Duodenal mucosa (tissue), 2 donors: ENCODE measurements at regions not wholly inside any gene's neighbourhood (a gene's known extent, or its start where the extent isn't known, plus 50 kb on each side); places are given as distances from the start of the nearest gene placed in this dataset.

Experiments used
- H3K27ac ChIP-seq: one replicate; pipeline ENCODE4 v1.7.0; 2013; ENCODE audit warnings: low read depth, low read length
- H3K27me3 ChIP-seq, 2 donors: one replicate each; pipeline ENCODE4 v1.7.0; 2013; ENCODE audit warnings: low read length in 2 of 2, control low read depth in 1 of 2; ENCODE audit not compliant: insufficient read depth in 2 of 2, control insufficient read depth in 1 of 2
- H3K36me3 ChIP-seq, 2 donors: one replicate each; pipeline ENCODE4 v1.7.0; 2013; ENCODE audit warnings: low read length in 2 of 2, control low read depth in 1 of 2; ENCODE audit not compliant: insufficient read depth in 2 of 2, control insufficient read depth in 1 of 2
- H3K4me1 ChIP-seq, 2 donors: one replicate each; pipeline ENCODE4 v1.7.0; 2013; ENCODE audit warnings: low read length in 2 of 2, control low read depth in 1 of 2; ENCODE audit not compliant: insufficient read depth in 2 of 2, control insufficient read depth in 1 of 2
- H3K4me3 ChIP-seq, 2 donors: one replicate each; pipeline ENCODE4 v1.7.0; 2013; ENCODE audit warnings: low read length in 2 of 2, low read depth in 1 of 2
- H3K9ac ChIP-seq, 2 donors: one replicate each; pipeline ENCODE4 v1.7.0; 2013; ENCODE audit warnings: low read length in 2 of 2, low read depth in 1 of 2
- H3K9me3 ChIP-seq, 2 donors: one replicate each; pipeline ENCODE4 v1.7.0; 2013; ENCODE audit warnings: low read length in 2 of 2, control low read depth in 1 of 2; ENCODE audit not compliant: control insufficient read depth in 1 of 2

- Histone ChIP-seq H3K9me3 (no peaks in the 10 kb centered on the region), H3K27ac (no peak overlapping the region), H3K4me3 (no peak overlapping the region), H3K9ac (no peak overlapping the region), H3K4me1 (peaks cover 10 to 18% of the 10 kb centered on the region in 2 donors), H3K27me3 (no peaks in the 10 kb centered on the region), H3K36me3 (no peaks in the 10 kb centered on the region)
These were observed 49.9 kb upstream of the ASPRV1 start for GRCh38 chr2:70011335-70011734.
